ENCODE measurements at regions not wholly inside any gene's neighbourhood (a gene's known extent, or its start where the extent isn't known, plus 50 kb on each side); places are given as distances from the start of the nearest gene placed in this dataset.

DNA sequence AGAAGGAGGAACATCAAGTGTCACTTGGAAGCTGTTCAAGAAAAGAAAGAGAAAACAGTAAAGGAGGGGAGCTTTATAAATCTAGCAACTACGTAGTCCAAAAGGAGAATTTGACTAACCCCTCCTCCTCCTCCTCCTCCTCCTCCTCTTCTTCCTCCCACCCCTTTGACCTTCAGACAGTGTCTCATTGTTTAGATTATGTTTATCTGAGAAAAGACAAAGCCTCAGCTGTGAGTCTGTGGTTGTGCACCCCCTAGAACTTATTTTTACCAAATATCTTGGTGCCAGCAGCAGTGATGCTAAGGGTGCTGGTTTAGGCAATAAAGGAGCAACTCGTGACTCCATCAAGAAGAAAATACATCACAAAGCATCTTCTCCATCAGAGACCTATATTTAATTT, 68.9 kb upstream of the BMP2K start:
- no peak for FAIRE-seq
- no peak for ATAC-seq
- TF ChIP-seq NFIC (IDR thresholded peaks at IDR 0.05; ENCODE audit: low read length) (no peak), ZNF546 (CRISPR knock-in tag; conservative IDR thresholded peaks at IDR 0.05) (no peak), ARNT (IDR thresholded peaks at IDR 0.05) (no peak), ZNF775 (CRISPR knock-in tag; IDR thresholded peaks at IDR 0.05; ENCODE audit: borderline replicate concordance) (no peak), ZNF101 (CRISPR knock-in tag; IDR thresholded peaks at IDR 0.05; ENCODE audit: borderline replicate concordance, low read depth) (no peak), ZSCAN31 (CRISPR knock-in tag; IDR thresholded peaks at IDR 0.05; ENCODE audit: low read depth) (no peak), GPN1 (CRISPR knock-in tag; IDR thresholded peaks at IDR 0.05; ENCODE audit: borderline replicate concordance) (no peak), TEAD2 (CRISPR knock-in tag; IDR thresholded peaks at IDR 0.05) (no peak), ARID2 (CRISPR knock-in tag; IDR thresholded peaks at IDR 0.05; ENCODE audit: borderline replicate concordance) (no peak), ZNF17 (CRISPR knock-in tag; IDR thresholded peaks at IDR 0.05) (no peak), ATF7-NPFF (CRISPR knock-in tag; IDR thresholded peaks at IDR 0.05; ENCODE audit: low read depth) (no peak), SMARCC2 (IDR thresholded peaks at IDR 0.05) (no peak), ZBTB38 (CRISPR knock-in tag; IDR thresholded peaks at IDR 0.05) (no peak)
- TF ChIP-seq, protein P1, sequence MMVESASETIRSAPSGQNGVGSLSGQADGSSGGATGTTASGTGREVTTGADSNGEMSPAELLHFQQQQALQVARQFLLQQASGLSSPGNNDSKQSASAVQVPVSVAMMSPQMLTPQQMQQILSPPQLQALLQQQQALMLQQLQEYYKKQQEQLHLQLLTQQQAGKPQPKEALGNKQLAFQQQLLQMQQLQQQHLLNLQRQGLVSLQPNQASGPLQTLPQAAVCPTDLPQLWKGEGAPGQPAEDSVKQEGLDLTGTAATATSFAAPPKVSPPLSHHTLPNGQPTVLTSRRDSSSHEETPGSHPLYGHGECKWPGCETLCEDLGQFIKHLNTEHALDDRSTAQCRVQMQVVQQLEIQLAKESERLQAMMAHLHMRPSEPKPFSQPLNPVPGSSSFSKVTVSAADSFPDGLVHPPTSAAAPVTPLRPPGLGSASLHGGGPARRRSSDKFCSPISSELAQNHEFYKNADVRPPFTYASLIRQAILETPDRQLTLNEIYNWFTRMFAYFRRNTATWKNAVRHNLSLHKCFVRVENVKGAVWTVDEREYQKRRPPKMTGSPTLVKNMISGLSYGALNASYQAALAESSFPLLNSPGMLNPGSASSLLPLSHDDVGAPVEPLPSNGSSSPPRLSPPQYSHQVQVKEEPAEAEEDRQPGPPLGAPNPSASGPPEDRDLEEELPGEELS (CRISPR knock-in tag; IDR thresholded peaks at IDR 0.05), result no peak
- TF ChIP-seq, protein P2, sequence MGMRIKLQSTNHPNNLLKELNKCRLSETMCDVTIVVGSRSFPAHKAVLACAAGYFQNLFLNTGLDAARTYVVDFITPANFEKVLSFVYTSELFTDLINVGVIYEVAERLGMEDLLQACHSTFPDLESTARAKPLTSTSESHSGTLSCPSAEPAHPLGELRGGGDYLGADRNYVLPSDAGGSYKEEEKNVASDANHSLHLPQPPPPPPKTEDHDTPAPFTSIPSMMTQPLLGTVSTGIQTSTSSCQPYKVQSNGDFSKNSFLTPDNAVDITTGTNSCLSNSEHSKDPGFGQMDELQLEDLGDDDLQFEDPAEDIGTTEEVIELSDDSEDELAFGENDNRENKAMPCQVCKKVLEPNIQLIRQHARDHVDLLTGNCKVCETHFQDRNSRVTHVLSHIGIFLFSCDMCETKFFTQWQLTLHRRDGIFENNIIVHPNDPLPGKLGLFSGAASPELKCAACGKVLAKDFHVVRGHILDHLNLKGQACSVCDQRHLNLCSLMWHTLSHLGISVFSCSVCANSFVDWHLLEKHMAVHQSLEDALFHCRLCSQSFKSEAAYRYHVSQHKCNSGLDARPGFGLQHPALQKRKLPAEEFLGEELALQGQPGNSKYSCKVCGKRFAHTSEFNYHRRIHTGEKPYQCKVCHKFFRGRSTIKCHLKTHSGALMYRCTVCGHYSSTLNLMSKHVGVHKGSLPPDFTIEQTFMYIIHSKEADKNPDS (CRISPR knock-in tag; IDR thresholded peaks at IDR 0.05), result no peak
- TF ChIP-seq, protein P3, sequence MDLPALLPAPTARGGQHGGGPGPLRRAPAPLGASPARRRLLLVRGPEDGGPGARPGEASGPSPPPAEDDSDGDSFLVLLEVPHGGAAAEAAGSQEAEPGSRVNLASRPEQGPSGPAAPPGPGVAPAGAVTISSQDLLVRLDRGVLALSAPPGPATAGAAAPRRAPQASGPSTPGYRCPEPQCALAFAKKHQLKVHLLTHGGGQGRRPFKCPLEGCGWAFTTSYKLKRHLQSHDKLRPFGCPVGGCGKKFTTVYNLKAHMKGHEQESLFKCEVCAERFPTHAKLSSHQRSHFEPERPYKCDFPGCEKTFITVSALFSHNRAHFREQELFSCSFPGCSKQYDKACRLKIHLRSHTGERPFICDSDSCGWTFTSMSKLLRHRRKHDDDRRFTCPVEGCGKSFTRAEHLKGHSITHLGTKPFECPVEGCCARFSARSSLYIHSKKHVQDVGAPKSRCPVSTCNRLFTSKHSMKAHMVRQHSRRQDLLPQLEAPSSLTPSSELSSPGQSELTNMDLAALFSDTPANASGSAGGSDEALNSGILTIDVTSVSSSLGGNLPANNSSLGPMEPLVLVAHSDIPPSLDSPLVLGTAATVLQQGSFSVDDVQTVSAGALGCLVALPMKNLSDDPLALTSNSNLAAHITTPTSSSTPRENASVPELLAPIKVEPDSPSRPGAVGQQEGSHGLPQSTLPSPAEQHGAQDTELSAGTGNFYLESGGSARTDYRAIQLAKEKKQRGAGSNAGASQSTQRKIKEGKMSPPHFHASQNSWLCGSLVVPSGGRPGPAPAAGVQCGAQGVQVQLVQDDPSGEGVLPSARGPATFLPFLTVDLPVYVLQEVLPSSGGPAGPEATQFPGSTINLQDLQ (CRISPR knock-in tag; IDR thresholded peaks at IDR 0.05), result no peak
- TF ChIP-seq, protein P4, sequence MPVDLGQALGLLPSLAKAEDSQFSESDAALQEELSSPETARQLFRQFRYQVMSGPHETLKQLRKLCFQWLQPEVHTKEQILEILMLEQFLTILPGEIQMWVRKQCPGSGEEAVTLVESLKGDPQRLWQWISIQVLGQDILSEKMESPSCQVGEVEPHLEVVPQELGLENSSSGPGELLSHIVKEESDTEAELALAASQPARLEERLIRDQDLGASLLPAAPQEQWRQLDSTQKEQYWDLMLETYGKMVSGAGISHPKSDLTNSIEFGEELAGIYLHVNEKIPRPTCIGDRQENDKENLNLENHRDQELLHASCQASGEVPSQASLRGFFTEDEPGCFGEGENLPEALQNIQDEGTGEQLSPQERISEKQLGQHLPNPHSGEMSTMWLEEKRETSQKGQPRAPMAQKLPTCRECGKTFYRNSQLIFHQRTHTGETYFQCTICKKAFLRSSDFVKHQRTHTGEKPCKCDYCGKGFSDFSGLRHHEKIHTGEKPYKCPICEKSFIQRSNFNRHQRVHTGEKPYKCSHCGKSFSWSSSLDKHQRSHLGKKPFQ (CRISPR knock-in tag; IDR thresholded peaks at IDR 0.05; ENCODE audit: insufficient replicate concordance), result no peak

More for the DNA sequence above, 68.9 kb upstream of the BMP2K start:
- Histone ChIP-seq H3K36me3 (replicated peaks in 1 of 2; ENCODE audit: control insufficient read depth in 1 of 2, insufficient read depth in 2 of 2, low read length in 2 of 2) (no peaks in the 10 kb centered on the region), H3K27ac (ENCODE audit: extremely low read length, insufficient read depth, low read length) (no peak overlapping the region), H3K79me2 (ENCODE audit: insufficient read depth, low read length) (no peaks in the 10 kb centered on the region), H3K4me3 (replicated peaks in 1 of 3; ENCODE audit: insufficient read depth in 1 of 3, low read depth in 2 of 3, low read length in 3 of 3) (no peak overlapping the region), H3K9me3 (ENCODE audit: low read length) (peaks cover 16% of the 10 kb centered on the region), H3K4me1 (ENCODE audit: insufficient read depth, low read length) (peaks cover 22% of the 10 kb centered on the region), H3K9ac (ENCODE audit: insufficient read depth, low read depth, low read length) (no peak overlapping the region), H2AFZ (ENCODE audit: low read length) (no peak overlapping the region), H4K20me1 (ENCODE audit: insufficient read depth, low read length) (no peaks in the 10 kb centered on the region), H3K27me3 (ENCODE audit: control insufficient read depth in 1 of 2, insufficient read depth in 2 of 2, low read length in 2 of 2) (no peaks in the 10 kb centered on the region), H3K4me2 (ENCODE audit: low read depth, low read length) (no peak overlapping the region)
- ChIA-PET POLR2A (no interaction called here), CTCF (ENCODE audit: low intra/inter-chr PET ratio, low total read pairs) (no interaction called here)
- WGBS (ENCODE audit: low lambda C conversion rate), result 6% methylated on average over 2 of the region's 2 CpGs
- no peak for DNase-seq (ENCODE audit: low spot score)
- BruUV-seq (replicated peaks), result no TSS peak
- intact Hi-C loops (cut with micrococcal nuclease; ENCODE audit: unreplicated experiment), result no loop called here
- in situ Hi-C loops (cut with HindIII; ENCODE audit: extremely low pct_ligation_motif_present, low pct_unique_long_range_greater_than_20kb), result no loop called here

Data from HepG2 (cell line).